ENCODE measurements at regions not wholly inside any gene's neighbourhood (a gene's known extent, or its start where the extent isn't known, plus 50 kb on each side); places are given as distances from the start of the nearest gene placed in this dataset.

DNA sequence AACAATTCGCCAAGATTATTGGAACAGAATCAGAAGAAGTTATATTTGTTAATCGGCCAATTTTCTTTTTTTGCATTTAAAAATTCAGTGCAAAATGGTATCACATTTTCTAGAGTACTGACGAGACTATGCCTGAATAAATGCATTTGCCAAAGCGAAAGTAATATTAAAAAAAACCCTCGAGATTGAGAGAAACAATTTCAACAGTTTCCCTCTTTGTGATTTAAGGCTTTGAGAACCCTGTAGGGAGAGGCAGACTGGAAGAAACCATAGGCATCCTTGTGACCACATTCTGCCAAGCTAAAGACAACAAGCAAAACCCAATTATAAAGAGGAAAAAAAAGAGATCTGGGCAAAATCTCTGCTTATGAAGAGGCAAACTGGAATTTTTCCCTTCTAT is 218.1 kb upstream of the GK2 start:
- TF ChIP-seq, protein P1, sequence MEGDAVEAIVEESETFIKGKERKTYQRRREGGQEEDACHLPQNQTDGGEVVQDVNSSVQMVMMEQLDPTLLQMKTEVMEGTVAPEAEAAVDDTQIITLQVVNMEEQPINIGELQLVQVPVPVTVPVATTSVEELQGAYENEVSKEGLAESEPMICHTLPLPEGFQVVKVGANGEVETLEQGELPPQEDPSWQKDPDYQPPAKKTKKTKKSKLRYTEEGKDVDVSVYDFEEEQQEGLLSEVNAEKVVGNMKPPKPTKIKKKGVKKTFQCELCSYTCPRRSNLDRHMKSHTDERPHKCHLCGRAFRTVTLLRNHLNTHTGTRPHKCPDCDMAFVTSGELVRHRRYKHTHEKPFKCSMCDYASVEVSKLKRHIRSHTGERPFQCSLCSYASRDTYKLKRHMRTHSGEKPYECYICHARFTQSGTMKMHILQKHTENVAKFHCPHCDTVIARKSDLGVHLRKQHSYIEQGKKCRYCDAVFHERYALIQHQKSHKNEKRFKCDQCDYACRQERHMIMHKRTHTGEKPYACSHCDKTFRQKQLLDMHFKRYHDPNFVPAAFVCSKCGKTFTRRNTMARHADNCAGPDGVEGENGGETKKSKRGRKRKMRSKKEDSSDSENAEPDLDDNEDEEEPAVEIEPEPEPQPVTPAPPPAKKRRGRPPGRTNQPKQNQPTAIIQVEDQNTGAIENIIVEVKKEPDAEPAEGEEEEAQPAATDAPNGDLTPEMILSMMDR (IDR thresholded peaks at IDR 0.05): no peak
- TF ChIP-seq POLR2A (IDR thresholded peaks at IDR 0.05): no peak
